ENCODE measurements at regions not wholly inside any gene's neighbourhood (a gene's known extent, or its start where the extent isn't known, plus 50 kb on each side); places are given as distances from the start of the nearest gene placed in this dataset.

DNA sequence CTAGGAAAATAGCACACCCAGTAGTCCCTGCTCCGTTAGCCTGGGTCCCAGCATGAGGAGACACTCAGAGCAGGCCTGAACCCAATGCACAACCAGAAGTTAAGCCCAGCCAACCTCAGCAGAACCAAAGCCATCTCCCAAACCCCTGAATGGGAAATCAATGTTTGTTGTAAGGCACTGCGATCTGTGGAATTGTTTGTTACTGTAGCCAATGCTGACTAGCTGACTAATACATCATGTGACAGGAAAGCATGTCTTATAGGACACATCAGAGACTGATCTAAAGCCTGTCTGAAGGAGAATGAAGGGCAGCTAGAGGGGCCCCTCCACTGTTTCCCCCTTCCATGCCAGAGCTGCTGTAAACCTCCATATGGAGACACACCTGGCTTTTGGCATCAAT is 96.4 kb downstream of the MARCHF4 start:
- DNase-seq: no peak
- Histone ChIP-seq H3K4me1 (replicated peaks; ENCODE audit: insufficient read depth) (no peaks in the 10 kb centered on the region), H3K9me3 (ENCODE audit: insufficient read depth, low read depth) (no peaks in the 10 kb centered on the region), H3K4me3 (no peak overlapping the region), H3K27ac (no peak overlapping the region), H3K9me2 (ENCODE audit: insufficient read depth) (no peaks in the 10 kb centered on the region), H3K79me2 (ENCODE audit: low read depth) (no peaks in the 10 kb centered on the region), H3K36me3 (ENCODE audit: low read depth) (no peaks in the 10 kb centered on the region), H3K27me3 (ENCODE audit: insufficient read depth, low read depth) (no peaks in the 10 kb centered on the region), H2AFZ (no peak overlapping the region), H4K20me1 (ENCODE audit: insufficient read depth) (no peaks in the 10 kb centered on the region), H3F3A (ENCODE audit: insufficient read depth, low read depth) (no peaks in the 10 kb centered on the region), H3K4me2 (no peak overlapping the region)
- no peak for TF ChIP-seq EZH2 (IDR thresholded peaks at IDR 0.05; ENCODE audit: low read depth)
- TF ChIP-seq, protein P1, sequence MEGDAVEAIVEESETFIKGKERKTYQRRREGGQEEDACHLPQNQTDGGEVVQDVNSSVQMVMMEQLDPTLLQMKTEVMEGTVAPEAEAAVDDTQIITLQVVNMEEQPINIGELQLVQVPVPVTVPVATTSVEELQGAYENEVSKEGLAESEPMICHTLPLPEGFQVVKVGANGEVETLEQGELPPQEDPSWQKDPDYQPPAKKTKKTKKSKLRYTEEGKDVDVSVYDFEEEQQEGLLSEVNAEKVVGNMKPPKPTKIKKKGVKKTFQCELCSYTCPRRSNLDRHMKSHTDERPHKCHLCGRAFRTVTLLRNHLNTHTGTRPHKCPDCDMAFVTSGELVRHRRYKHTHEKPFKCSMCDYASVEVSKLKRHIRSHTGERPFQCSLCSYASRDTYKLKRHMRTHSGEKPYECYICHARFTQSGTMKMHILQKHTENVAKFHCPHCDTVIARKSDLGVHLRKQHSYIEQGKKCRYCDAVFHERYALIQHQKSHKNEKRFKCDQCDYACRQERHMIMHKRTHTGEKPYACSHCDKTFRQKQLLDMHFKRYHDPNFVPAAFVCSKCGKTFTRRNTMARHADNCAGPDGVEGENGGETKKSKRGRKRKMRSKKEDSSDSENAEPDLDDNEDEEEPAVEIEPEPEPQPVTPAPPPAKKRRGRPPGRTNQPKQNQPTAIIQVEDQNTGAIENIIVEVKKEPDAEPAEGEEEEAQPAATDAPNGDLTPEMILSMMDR (conservative IDR thresholded peaks at IDR 0.05): no peak
- CTCF ChIA-PET: no interaction called here
- intact Hi-C loops (cut with micrococcal nuclease; ENCODE audit: unreplicated experiment): no loop called here
- POLR2A ChIA-PET (ENCODE audit: unreplicated experiment): no interaction called here
- BruUV-seq (replicated peaks): no TSS peak

DNA sequence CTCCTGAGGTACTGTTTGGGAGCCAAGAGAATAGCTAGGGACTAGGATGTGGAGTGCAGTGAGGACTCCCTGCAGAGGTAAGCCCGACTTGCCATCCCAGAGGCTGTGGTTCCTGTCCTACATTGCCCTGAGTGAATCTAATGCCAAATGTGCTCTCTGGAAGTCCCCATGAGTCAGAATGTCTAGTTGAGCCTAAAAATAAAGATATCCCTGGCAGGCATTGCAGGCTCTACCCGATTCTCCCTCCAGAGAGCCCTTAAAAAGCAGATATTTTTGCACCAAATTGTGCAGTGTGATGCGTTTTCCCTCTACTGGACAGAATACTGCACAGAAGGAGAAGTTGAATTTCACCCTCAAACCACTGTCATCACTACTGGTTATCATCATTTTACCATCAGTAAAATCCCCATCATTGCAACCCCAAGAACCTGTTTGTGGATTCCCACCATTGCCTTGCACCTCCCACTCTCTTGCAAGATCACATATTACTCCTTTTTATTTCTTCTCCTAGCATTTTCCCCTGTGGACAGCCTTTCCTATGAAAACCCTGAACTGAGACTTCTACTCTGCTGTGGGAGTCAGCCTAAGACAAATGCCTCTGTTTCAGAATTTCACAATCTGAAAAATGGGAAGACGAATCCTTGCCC is 98.0 kb downstream of the MARCHF4 start:
- POLR2A ChIA-PET (ENCODE audit: unreplicated experiment): no interaction called here
- TF ChIP-seq EZH2 (IDR thresholded peaks at IDR 0.05; ENCODE audit: low read depth): no peak
- TF ChIP-seq, protein P1 (conservative IDR thresholded peaks at IDR 0.05): no peak
- Histone ChIP-seq H3K27me3 (ENCODE audit: insufficient read depth, low read depth) (no peaks in the 10 kb centered on the region), H4K20me1 (ENCODE audit: insufficient read depth) (no peaks in the 10 kb centered on the region), H3K79me2 (ENCODE audit: low read depth) (no peaks in the 10 kb centered on the region), H3K4me3 (no peak overlapping the region), H3K27ac (no peak overlapping the region), H3K4me1 (replicated peaks; ENCODE audit: insufficient read depth) (no peaks in the 10 kb centered on the region), H3K36me3 (ENCODE audit: low read depth) (no peaks in the 10 kb centered on the region), H3K9me2 (ENCODE audit: insufficient read depth) (no peaks in the 10 kb centered on the region), H3K9me3 (ENCODE audit: insufficient read depth, low read depth) (no peaks in the 10 kb centered on the region), H2AFZ (no peak overlapping the region), H3F3A (ENCODE audit: insufficient read depth, low read depth) (no peaks in the 10 kb centered on the region), H3K4me2 (no peak overlapping the region)
- intact Hi-C loops (cut with micrococcal nuclease; ENCODE audit: unreplicated experiment): no loop called here
- CTCF ChIA-PET: no interaction called here
- no peak for DNase-seq
- no TSS peak for BruUV-seq (replicated peaks)

DNA sequence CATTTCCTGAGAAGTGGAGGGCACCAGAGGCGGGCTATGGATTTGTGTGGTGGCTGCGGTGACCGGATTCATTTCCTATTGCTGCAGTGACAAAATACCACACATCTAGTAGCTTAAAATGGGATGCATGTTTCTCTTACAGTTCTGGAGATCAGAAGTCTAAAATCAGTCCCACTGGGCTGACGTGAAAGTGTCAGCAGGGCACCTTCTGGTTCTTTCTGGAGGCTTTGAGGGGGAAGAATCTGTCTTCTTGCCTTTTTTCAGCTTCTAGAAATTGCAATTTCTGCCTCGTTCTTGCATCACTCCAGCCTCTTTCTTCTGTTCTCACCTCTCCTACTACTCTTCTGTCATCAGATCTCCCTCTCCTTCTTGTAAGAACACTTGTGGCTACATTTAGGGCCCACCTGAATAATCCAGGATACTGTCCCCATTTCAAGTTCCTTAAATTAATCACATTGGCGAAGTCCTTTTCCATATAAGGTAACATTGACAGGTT is 111.2 kb downstream of the MARCHF4 start:
- Histone ChIP-seq H4K20me1 (ENCODE audit: insufficient read depth) (no peaks in the 10 kb centered on the region), H2AFZ (no peak overlapping the region), H3F3A (ENCODE audit: insufficient read depth, low read depth) (no peaks in the 10 kb centered on the region), H3K4me2 (no peak overlapping the region), H3K4me1 (replicated peaks; ENCODE audit: insufficient read depth) (no peaks in the 10 kb centered on the region), H3K9me2 (ENCODE audit: insufficient read depth) (no peaks in the 10 kb centered on the region), H3K27me3 (ENCODE audit: insufficient read depth, low read depth) (no peaks in the 10 kb centered on the region), H3K27ac (no peak overlapping the region), H3K79me2 (ENCODE audit: low read depth) (no peaks in the 10 kb centered on the region), H3K36me3 (ENCODE audit: low read depth) (no peaks in the 10 kb centered on the region), H3K4me3 (no peak overlapping the region), H3K9me3 (ENCODE audit: insufficient read depth, low read depth) (no peaks in the 10 kb centered on the region)
- no TSS peak for BruUV-seq (replicated peaks)
- ChIA-PET CTCF (no interaction called here), POLR2A (ENCODE audit: unreplicated experiment) (no interaction called here)
- TF ChIP-seq, protein P1 (conservative IDR thresholded peaks at IDR 0.05): no peak
- TF ChIP-seq EZH2 (IDR thresholded peaks at IDR 0.05; ENCODE audit: low read depth): no peak
- no peak for DNase-seq
- intact Hi-C loops (cut with micrococcal nuclease; ENCODE audit: unreplicated experiment): no loop called here
